ENCODE measurements at regions not wholly inside any gene's neighbourhood (a gene's known extent, or its start where the extent isn't known, plus 50 kb on each side); places are given as distances from the start of the nearest gene placed in this dataset.

GRCh38 chr16:85556456-85557082 lies 56.6 kb upstream of the GSE1 start:
- no peak for DNase-seq (ENCODE audit: low spot score)

- DNase-seq (ENCODE audit: low spot score): peak; percentile 37
Measured at GRCh38 chr16:85557083-85557970, 55.8 kb upstream of the GSE1 start.

- DNase-seq (ENCODE audit: low spot score): no peak
Measured at GRCh38 chr16:85557971-85558657, 55.0 kb upstream of the GSE1 start.

GRCh38 chr16:85560932-85561247 lies 52.2 kb upstream of the GSE1 start:
- no peak for DNase-seq (ENCODE audit: low spot score)

- no peak for DNase-seq (ENCODE audit: low spot score)
Measured at GRCh38 chr16:85561248-85562092, 51.7 kb upstream of the GSE1 start.

GRCh38 chr16:85562093-85562786 lies 50.9 kb upstream of the GSE1 start:
- no peak for DNase-seq (ENCODE audit: low spot score)

GRCh38 chr16:85563034-85563433 lies 50.1 kb upstream of the GSE1 start:
- no peak for DNase-seq (ENCODE audit: low spot score)
